Erythroblast (primary cell): ENCODE measurements at regions not wholly inside any gene's neighbourhood (a gene's known extent, or its start where the extent isn't known, plus 50 kb on each side); places are given as distances from the start of the nearest gene placed in this dataset.

Experiments used
- GATA1 ChIP-seq: IDR thresholded peaks from 2 replicates; pipeline ENCODE4 v1.6.1; 2011; ENCODE audit warnings: low read depth, mild to moderate bottlenecking, control low read depth, low read length, moderate library complexity
- POLR2A ChIP-seq: IDR thresholded peaks from 2 replicates; pipeline ENCODE4 v1.6.1; 2011; ENCODE audit warnings: mild to moderate bottlenecking, low read length

DNA sequence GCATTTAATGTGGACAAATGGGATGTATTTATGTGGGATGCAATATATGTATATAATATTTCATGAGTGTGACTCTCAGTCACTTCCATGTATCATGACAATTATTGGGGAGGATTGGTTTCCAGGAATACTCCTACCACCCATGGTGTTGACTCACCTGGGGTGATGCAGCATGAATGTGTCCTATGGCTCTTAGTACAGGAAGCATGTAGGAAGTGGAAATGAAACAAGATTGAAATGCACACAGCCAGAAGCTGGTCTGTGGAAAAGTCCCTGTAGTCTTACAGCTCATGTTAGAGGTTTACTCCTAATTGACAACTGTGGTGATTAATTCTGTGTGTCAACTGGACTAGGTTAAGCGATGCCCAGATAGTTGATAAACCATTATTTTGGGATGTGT lies 89.3 kb upstream of the HAAO start:
- TF ChIP-seq POLR2A (no peak), GATA1 (no peak)
